ENCODE measurements at regions not wholly inside any gene's neighbourhood (a gene's known extent, or its start where the extent isn't known, plus 50 kb on each side); places are given as distances from the start of the nearest gene placed in this dataset.

DNA sequence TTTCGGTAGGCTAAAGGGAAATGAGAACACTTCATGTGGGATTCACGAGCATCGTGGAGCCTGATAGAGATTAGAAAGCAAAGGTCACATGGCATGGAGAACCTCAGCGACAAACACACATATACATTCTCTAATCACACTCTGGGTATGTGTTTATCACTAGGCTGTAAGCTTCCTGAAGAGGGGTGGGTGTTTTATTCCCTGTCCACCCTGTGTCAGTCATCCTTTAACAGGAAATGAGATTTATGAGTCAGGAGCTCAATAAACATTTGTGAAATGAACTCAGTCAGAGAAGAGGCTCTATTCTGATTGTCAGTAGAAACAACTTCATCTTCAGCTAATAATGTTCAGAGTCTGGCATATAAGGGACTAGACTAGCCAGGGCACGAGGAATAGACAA, 71.7 kb upstream of the EIF3M start:
- no peak overlapping the region for H3K27ac ChIP-seq
- ATAC-seq, result no peak
- 28 to 44% (median 40%) methylated on average over 5 of the region's 5 CpGs for WGBS, 4 donors

GRCh38 chr11:32510039-32510438, 73.6 kb upstream of the EIF3M start:
- 31 to 40% (median 33%) methylated on average over 3 of the region's 3 CpGs for WGBS, 4 donors
- Histone ChIP-seq H3K27me3 (peaks cover 0 to 10% (median 0%) of the 10 kb centered on the region in 9 donors), H3K4me3 (no peak overlapping the region), H3K27ac (no peak overlapping the region), H3K9me3 (no peaks in the 10 kb centered on the region), H3K36me3 (no peaks in the 10 kb centered on the region), H3K4me1 (no peaks in the 10 kb centered on the region)
- TF ChIP-seq, protein P1, sequence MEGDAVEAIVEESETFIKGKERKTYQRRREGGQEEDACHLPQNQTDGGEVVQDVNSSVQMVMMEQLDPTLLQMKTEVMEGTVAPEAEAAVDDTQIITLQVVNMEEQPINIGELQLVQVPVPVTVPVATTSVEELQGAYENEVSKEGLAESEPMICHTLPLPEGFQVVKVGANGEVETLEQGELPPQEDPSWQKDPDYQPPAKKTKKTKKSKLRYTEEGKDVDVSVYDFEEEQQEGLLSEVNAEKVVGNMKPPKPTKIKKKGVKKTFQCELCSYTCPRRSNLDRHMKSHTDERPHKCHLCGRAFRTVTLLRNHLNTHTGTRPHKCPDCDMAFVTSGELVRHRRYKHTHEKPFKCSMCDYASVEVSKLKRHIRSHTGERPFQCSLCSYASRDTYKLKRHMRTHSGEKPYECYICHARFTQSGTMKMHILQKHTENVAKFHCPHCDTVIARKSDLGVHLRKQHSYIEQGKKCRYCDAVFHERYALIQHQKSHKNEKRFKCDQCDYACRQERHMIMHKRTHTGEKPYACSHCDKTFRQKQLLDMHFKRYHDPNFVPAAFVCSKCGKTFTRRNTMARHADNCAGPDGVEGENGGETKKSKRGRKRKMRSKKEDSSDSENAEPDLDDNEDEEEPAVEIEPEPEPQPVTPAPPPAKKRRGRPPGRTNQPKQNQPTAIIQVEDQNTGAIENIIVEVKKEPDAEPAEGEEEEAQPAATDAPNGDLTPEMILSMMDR (IDR thresholded peaks at IDR 0.05), result no peak
- no peak for TF ChIP-seq POLR2A (IDR thresholded peaks at IDR 0.05)
- intact Hi-C loops (cut with DNase I), result no loop called here
- ATAC-seq, result no peak
- DNase-seq, result no peak

More for the DNA sequence above, 71.7 kb upstream of the EIF3M start:
- peaks cover 0 to 2% (median 0%) of the 10 kb centered on the region in 12 donors for H3K9me3 ChIP-seq
- no peak for DNase-seq
- H3K36me3 ChIP-seq, result no peaks in the 10 kb centered on the region
- intact Hi-C loops (cut with DNase I), result no loop called here
- H3K4me1 ChIP-seq, result no peaks in the 10 kb centered on the region
- H3K4me3 ChIP-seq, result no peak overlapping the region
- no peak for TF ChIP-seq POLR2A (IDR thresholded peaks at IDR 0.05)
- TF ChIP-seq, protein P1 (IDR thresholded peaks at IDR 0.05), result no peak
- peaks cover 0 to 10% (median 0%) of the 10 kb centered on the region in 9 donors for H3K27me3 ChIP-seq

DNA sequence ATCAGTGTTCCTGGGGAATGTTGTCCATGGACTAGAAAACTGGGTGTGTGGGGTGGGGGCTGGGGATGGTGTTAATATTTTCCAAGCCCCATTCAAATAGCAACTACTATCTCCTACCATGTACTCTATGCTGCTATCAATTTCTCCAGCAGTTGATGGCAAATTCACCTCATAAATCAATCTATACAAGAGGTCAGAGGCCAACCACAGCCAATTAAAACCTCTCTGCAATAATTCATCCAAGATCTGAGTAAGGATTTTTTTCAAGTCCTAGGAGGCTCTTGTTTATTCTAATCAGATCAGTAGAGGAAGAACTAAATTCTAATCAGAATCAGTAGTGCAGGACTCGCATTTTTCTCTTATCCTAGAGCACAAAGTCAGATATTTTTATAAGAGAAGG, 73.4 kb upstream of the WT1 start:
- DNase-seq (no peak), ATAC-seq (no peak)
- intact Hi-C loops (cut with DNase I), result no loop called here
- H3K9me3 ChIP-seq, result no peaks in the 10 kb centered on the region
- H3K36me3 ChIP-seq, result no peaks in the 10 kb centered on the region
- H3K27me3 ChIP-seq, result peaks cover 0 to 10% (median 0%) of the 10 kb centered on the region in 9 donors
- H3K4me3 ChIP-seq, result no peak overlapping the region
- H3K4me1 ChIP-seq, result no peaks in the 10 kb centered on the region
- TF ChIP-seq, protein P1 (IDR thresholded peaks at IDR 0.05), result no peak
- TF ChIP-seq POLR2A (IDR thresholded peaks at IDR 0.05), result no peak
- 51 to 68% (median 57%) methylated on average over 1 of the region's 1 CpG for WGBS, 4 donors
- no peak overlapping the region for H3K27ac ChIP-seq

- Histone ChIP-seq H3K36me3 (no peaks in the 10 kb centered on the region), H3K4me3 (no peak overlapping the region), H3K27ac (no peak overlapping the region), H3K4me1 (no peaks in the 10 kb centered on the region), H3K27me3 (no peaks in the 10 kb centered on the region), H3K9me3 (no peaks in the 10 kb centered on the region)
- TF ChIP-seq POLR2A (IDR thresholded peaks at IDR 0.05), result no peak
- TF ChIP-seq, protein P1 (IDR thresholded peaks at IDR 0.05), result no peak
- 77 to 84% (median 80%) methylated on average over 5 of the region's 5 CpGs for WGBS, 4 donors
- ATAC-seq (no peak), DNase-seq (no peak)
- intact Hi-C loops (cut with DNase I), result no loop called here
Observed at GRCh38 chr11:32500001-32500400, 64.7 kb upstream of the WT1 start.
